ENCODE measurements at regions not wholly inside any gene's neighbourhood (a gene's known extent, or its start where the extent isn't known, plus 50 kb on each side); places are given as distances from the start of the nearest gene placed in this dataset.

DNA sequence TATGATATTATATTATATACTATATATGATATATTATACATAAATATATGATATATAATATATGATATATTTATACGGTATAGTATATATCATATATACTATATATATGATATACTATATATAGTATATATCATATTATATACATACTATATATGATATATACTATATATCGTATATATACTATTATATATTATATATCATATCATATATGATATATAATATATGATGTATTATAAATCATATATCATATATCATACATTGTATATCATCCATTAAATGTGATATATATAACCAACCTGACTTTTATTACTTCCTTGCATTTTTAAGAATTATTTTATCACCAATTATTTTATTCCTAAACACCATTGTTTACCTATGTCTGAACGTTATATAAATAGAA lies 146.6 kb upstream of the PRSS16 start:
- WGBS, 2 donors = 88 to 92% methylated on average over 3 of the region's 3 CpGs
- TF ChIP-seq, protein P1, sequence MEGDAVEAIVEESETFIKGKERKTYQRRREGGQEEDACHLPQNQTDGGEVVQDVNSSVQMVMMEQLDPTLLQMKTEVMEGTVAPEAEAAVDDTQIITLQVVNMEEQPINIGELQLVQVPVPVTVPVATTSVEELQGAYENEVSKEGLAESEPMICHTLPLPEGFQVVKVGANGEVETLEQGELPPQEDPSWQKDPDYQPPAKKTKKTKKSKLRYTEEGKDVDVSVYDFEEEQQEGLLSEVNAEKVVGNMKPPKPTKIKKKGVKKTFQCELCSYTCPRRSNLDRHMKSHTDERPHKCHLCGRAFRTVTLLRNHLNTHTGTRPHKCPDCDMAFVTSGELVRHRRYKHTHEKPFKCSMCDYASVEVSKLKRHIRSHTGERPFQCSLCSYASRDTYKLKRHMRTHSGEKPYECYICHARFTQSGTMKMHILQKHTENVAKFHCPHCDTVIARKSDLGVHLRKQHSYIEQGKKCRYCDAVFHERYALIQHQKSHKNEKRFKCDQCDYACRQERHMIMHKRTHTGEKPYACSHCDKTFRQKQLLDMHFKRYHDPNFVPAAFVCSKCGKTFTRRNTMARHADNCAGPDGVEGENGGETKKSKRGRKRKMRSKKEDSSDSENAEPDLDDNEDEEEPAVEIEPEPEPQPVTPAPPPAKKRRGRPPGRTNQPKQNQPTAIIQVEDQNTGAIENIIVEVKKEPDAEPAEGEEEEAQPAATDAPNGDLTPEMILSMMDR (IDR thresholded peaks at IDR 0.05; ENCODE audit: control extremely low read depth, extremely low read depth) = no peak
- ATAC-seq (ENCODE audit: insufficient read depth, low FRiP score) = no peak
- Histone ChIP-seq H3K9ac (ENCODE audit: insufficient read depth in 1 of 2, low read length in 2 of 2) (no peak overlapping the region), H3K9me3 (ENCODE audit: control insufficient read depth in 4 of 4, insufficient read depth in 3 of 4, low read length in 3 of 4) (no peaks in the 10 kb centered on the region), H3K4me3 (no peak overlapping the region), H3K4me1 (ENCODE audit: control insufficient read depth in 5 of 5, insufficient read depth in 5 of 5, low read length in 5 of 5) (peaks cover 0 to 4% (median 0%) of the 10 kb centered on the region in 5 donors), H3K27ac (ENCODE audit: low read depth in 1 of 2, low read length in 1 of 2) (no peak overlapping the region), H3K36me3 (ENCODE audit: control insufficient read depth in 4 of 4, insufficient read depth in 4 of 4, low read length in 4 of 4) (no peaks in the 10 kb centered on the region), H3K27me3 (ENCODE audit: control insufficient read depth in 3 of 3, insufficient read depth in 3 of 3, low read length in 2 of 3) (peaks cover 0 to 26% (median 20%) of the 10 kb centered on the region in 3 donors)
- DNase-seq = no peak

DNA sequence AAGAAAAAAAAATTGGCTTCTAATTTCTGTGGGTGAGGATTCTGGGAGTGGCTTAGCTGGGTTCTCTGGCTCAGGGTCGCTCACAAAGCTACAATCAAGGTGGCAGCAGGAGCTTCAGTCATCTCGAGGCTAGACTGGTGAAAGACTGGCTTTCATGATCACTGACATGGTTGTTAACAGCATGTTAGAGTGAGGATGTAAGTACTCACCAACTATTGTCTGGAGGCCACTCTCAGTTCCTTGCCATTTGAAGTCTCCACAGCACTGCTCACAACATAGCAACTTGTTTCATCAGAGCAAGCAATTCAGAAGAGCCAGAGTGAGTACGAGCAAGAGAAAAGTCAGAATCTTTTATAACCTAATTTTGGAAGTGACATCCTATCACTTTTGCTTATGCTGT lies 145.7 kb upstream of the PRSS16 start:
- DNase-seq = no peak
- Histone ChIP-seq H3K9ac (ENCODE audit: insufficient read depth in 1 of 2, low read length in 2 of 2) (no peak overlapping the region), H3K4me1 (ENCODE audit: control insufficient read depth in 5 of 5, insufficient read depth in 5 of 5, low read length in 5 of 5) (peaks cover 0 to 2% (median 0%) of the 10 kb centered on the region in 5 donors), H3K9me3 (ENCODE audit: control insufficient read depth in 4 of 4, insufficient read depth in 3 of 4, low read length in 3 of 4) (no peaks in the 10 kb centered on the region), H3K4me3 (no peak overlapping the region), H3K27me3 (ENCODE audit: control insufficient read depth in 3 of 3, insufficient read depth in 3 of 3, low read length in 2 of 3) (peaks cover 0 to 16% (median 11%) of the 10 kb centered on the region in 3 donors), H3K27ac (ENCODE audit: low read depth in 1 of 2, low read length in 1 of 2) (no peak overlapping the region), H3K36me3 (ENCODE audit: control insufficient read depth in 4 of 4, insufficient read depth in 4 of 4, low read length in 4 of 4) (no peaks in the 10 kb centered on the region)
- TF ChIP-seq, protein P1 (IDR thresholded peaks at IDR 0.05; ENCODE audit: control extremely low read depth, extremely low read depth) = no peak
- WGBS, 2 donors = 72 to 81% methylated on average over 3 of the region's 3 CpGs
- no peak for ATAC-seq (ENCODE audit: insufficient read depth, low FRiP score)

DNA sequence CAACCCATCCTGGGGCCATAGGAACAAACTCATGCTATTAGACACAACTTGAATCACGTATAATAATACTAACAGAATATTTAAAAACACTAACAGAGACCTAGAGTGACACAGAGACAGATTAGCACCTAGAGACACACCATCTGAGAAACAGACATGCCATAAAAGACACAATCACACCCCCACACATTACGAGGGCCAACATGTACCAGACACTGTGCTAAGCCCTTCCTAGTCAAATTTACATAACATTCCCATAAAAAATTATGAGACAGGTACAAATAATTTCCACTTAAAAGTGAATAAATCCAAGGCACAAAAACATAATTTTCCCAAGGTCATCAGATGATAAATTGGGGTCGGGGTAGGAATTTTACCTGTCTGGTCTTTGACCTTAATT lies 141.1 kb upstream of the PRSS16 start:
- 84 to 91% methylated on average over 3 of the region's 3 CpGs for WGBS, 2 donors
- H3K4me3 ChIP-seq = no peak overlapping the region

More for the DNA sequence above, 141.1 kb upstream of the PRSS16 start:
- H3K9ac ChIP-seq (ENCODE audit: insufficient read depth in 1 of 2, low read length in 2 of 2) = no peak overlapping the region
- no peaks in the 10 kb centered on the region for H3K36me3 ChIP-seq (ENCODE audit: control insufficient read depth in 4 of 4, insufficient read depth in 4 of 4, low read length in 4 of 4)
- H3K27ac ChIP-seq (ENCODE audit: low read depth in 1 of 2, low read length in 1 of 2) = no peak overlapping the region
- no peaks in the 10 kb centered on the region for H3K27me3 ChIP-seq (ENCODE audit: control insufficient read depth in 3 of 3, insufficient read depth in 3 of 3, low read length in 2 of 3)
- TF ChIP-seq, protein P1 (IDR thresholded peaks at IDR 0.05; ENCODE audit: control extremely low read depth, extremely low read depth) = no peak
- DNase-seq = no peak
- no peaks in the 10 kb centered on the region for H3K4me1 ChIP-seq (ENCODE audit: control insufficient read depth in 5 of 5, insufficient read depth in 5 of 5, low read length in 5 of 5)
- H3K9me3 ChIP-seq (ENCODE audit: control insufficient read depth in 4 of 4, insufficient read depth in 3 of 4, low read length in 3 of 4) = peaks cover 0 to under 1% (median 0%) of the 10 kb centered on the region in 4 donors
- no peak for ATAC-seq (ENCODE audit: insufficient read depth, low FRiP score)

Measured in lung (tissue), 11 donors.